ENCODE measurements at regions not wholly inside any gene's neighbourhood (a gene's known extent, or its start where the extent isn't known, plus 50 kb on each side); places are given as distances from the start of the nearest gene placed in this dataset.
"Not testable (repeated sequence)": the region's sequence is repeated elsewhere in the genome, so short reads cannot be mapped to it uniquely, and the experiment has no call there.

DNA sequence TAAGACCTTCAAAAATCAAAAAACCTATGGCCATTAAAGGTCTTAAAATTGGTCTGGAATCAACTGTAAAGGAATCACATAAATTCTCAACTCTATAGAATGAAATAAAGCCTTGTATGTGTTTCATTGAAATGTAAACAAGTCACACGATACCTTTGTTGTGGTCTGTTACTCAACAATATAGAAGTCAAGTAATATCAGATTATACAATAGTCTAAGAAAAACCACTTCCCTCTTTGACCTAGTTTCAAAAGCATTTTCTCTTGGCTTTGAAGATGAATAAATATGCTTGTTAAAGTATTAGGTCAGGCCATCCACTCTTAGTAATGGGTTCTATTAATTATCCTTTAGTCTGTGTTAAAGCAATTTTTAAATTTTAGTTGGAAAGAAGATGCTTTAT, 79.8 kb upstream of the DIO2 start:
- no peak for DNase-seq

DNA sequence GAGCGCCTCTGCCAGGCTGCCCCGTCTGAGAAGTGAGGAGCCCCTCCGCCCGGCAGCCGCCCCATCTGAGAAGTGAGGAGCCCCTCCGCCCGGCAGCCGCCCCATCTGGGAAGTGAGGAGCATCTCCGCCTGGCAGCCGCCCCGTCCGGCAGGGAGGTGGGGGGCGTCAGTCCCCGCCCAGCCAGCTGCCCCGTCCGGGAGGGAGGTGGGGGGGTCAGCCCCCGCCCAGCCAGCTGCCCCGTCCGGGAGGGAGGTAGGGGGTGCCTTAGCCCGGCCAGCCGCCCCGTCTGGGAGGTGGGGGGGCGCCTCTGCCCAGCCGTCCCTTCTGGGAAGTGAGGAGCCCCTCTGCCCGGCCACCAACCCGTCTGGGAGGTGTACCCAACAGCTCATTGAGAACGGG, 75.4 kb upstream of the DIO2 start:
- DNase-seq, result not testable (repeated sequence)

GRCh38 chr14:80278293-80279023, 67.2 kb upstream of the DIO2 start:
- no peak for DNase-seq

DNA sequence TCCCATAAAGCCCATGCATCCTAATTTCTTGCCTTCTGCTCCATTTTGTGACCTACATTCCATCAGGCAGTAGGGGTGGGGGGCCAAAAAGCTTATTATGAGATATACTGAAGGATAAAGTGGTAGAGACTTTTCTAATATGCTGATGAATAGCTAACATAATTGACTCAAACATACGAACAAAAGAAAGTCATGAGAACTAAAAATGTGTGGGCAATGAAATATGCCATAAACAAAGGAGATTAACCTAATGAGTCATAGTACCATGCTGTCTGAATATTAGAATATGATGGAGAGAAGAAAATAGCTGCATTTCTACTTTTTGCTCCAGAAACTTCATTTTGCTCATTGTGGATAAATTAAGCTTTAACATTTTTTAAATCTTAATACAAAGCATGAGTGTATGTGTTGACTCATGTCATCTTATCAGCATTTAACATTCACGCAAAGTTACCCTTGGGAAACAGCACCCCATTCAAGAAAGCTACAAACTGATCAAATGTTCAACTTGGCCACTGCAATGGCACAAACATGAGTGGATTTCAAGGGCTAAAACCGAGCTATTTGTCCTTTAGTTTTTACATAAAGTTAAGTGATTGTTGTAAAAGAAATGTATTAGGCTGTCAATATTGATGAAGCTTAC, 64.0 kb upstream of the DIO2 start:
- DNase-seq, result peak; percentile 6

DNA sequence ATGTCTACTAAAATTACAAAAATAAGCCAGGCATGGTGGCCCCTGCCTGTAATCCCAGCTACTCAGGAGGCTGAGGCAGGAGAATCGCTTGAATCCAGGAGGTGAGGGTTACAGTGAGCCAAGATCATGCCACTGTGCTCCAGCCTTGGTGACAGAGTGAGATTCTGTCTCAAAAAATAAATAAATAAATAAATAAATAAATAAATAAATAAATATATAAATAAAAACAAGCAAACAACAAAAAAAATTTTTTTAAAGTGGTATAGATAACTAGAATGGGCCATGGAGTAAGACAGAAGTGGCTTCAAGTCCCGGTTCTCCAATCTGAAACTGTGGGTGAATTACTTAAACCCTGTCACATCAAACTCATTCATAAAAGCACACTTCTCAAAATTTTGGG, 63.0 kb upstream of the DIO2 start:
- not testable (repeated sequence) for DNase-seq

- DNase-seq, result no peak
Measured at GRCh38 chr14:80271389-80271788, 60.1 kb upstream of the DIO2 start.

DNA sequence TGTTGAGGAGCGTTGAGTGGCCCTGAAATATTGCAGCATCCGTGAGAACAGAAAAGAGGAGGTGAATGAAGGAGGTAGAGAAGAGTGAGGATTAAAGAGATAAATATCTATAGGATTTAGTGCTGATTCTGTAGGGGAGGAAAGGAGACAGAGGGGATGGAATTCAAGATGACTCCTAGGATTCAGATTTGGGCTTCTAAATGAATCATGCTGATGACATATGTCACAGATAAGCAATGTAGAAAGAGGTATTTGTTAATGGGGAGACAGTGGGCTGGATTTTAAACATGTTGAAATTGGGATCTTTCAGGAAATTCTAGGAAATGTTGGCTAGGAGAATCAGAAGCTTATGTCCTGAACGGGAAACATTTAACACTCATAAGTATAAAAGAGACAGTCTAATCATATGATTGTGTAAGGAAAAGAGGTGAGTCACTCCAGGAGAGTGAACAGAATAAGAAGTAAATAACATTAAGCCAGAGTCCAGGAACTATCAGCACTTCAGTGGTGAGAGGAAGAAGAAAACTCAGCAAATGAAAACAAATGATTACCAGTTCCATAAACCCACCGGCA, 58.1 kb upstream of the DIO2 start:
- no peak for DNase-seq

GRCh38 chr14:80266930-80267329, 55.6 kb upstream of the DIO2 start:
- DNase-seq, result no peak

DNA sequence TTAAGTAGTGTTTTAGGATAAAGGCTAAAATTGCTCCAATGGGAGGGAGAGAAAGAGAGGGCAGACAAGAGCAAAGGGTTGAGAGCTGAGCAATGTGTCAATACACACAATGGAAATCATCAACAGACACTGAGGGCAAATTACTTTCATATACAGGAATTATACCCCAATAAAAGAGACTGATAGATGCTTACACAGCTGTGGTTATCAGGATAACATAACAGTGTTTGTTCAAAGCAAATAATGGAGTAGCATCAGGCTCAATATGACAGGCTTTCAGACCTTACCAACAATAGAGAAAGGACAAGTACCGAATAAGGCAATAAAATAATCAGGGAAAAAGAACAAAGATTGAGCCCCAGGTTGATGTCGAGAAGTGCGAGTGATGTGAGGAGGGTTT, 53.4 kb upstream of the DIO2 start:
- no peak for DNase-seq
